Psoas muscle (tissue), 7 donors: ENCODE measurements at regions not wholly inside any gene's neighbourhood (a gene's known extent, or its start where the extent isn't known, plus 50 kb on each side); places are given as distances from the start of the nearest gene placed in this dataset.

Experiments
- ATAC-seq, 4 donors: fragments of 200-7000 bp; cut with Tn5 transposase; one replicate each; pipeline ENCODE4 v1.9.1; 2020; ENCODE audit warnings: moderate library complexity in 3 of 4, mild to moderate bottlenecking in 2 of 4
- DNase-seq, 2 donors: peaks; one replicate each; pipeline ENCODE4 v3.0.0-alpha.2; 2020
- H3K27ac ChIP-seq: fragments of 200-600 bp; one replicate; pipeline ENCODE4 v1.8.0; 2022
- H3K27me3 ChIP-seq, 3 donors: fragments of 200-600 bp in 1 of 3; one replicate each; pipeline versions ENCODE4 v1.6.1 to v1.8.0; 2013 to 2022; ENCODE audit warnings: low read length in 2 of 3, mild to moderate bottlenecking in 2 of 3, moderate library complexity in 1 of 3; ENCODE audit not compliant: insufficient read depth in 3 of 3
- H3K36me3 ChIP-seq, 2 donors: fragments of 200-600 bp in 1 of 2; one replicate each; pipeline versions ENCODE4 v1.6.1 to v1.8.0; 2013 to 2022; ENCODE audit warnings: low read depth in 1 of 2, mild to moderate bottlenecking in 1 of 2, moderate library complexity in 1 of 2; ENCODE audit not compliant: insufficient read depth in 1 of 2
- H3K4me1 ChIP-seq: fragments of 200-600 bp; one replicate; pipeline ENCODE4 v1.8.0; 2022
- H3K4me3 ChIP-seq: fragments of 200-600 bp; one replicate; pipeline ENCODE4 v1.8.0; 2022; ENCODE audit warnings: mild to moderate bottlenecking
- H3K9me3 ChIP-seq: fragments of 200-600 bp; one replicate; pipeline ENCODE4 v1.8.0; 2022
- WGBS, 3 donors: extraction: QIAGEN DNeasy Blood & Tissue Kit; methylation state at CpG; one replicate each; pipeline versions ENCODE4 v1.1.6 to v1.1.7; 2013; 5-methylcytosine and 5-hydroxymethylcytosine counted together
- intact Hi-C, 2 donors: fragments of 100-400 bp; cut with DNase I; formaldehyde crosslinking; loops; one replicate each; pipeline versions ENCODE4 v1.11.0 to v1.14.2; 2022
- TF ChIP-seq, protein P1 (sequence below): fragments of 200-600 bp; IDR thresholded peaks from one replicate; pipeline ENCODE4 v1.8.0; 2022; ENCODE audit warnings: antibody characterized with exemption
- donor health status: healthy with polysubstance abuse.
- donor health status: DM: no; HTN: no; CAD: no; lungs with moderate emphysema.
- donor health status: Bipolar disorder and iron deficiency.
- donor health status: healthy.
- donor health status: DM: yes; HTN: yes; CAD: no.
- donor health status: DM: no; HTN: no; CAD: no.
- donor health status: DM: yes; HTN: yes; CAD: no.

DNA sequence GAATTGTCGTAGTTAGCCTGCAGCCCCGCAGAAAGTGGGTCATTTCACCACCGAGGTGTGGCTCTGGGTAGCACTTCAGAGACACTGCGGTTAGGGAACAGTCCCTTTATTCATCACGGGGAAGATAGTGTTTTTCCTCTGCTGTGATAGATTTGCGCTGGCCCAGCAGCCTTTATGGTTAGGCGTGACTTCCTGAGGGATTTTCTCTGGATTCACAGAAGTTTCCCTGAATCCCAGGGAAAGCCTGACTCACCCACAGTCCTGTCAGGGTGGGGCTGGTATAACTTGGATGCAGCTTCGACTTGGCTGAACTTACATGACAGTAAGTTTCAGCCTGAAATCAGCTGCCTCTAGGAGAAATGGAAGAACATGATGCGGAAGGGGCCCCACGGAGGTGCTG is 196.3 kb upstream of the HHIP start:
- ATAC-seq (no peak), DNase-seq (peak; percentile 20 to 39)
- intact Hi-C loops: no loop called here
- WGBS, 3 donors: 36 to 54% (median 38%) methylated on average over 10 of the region's 10 CpGs
- Histone ChIP-seq H3K36me3 (no peaks in the 10 kb centered on the region), H3K4me3 (no peak overlapping the region), H3K9me3 (no peaks in the 10 kb centered on the region), H3K27me3 (no peaks in the 10 kb centered on the region), H3K27ac (no peak overlapping the region), H3K4me1 (no peaks in the 10 kb centered on the region)
- TF ChIP-seq, protein P1, sequence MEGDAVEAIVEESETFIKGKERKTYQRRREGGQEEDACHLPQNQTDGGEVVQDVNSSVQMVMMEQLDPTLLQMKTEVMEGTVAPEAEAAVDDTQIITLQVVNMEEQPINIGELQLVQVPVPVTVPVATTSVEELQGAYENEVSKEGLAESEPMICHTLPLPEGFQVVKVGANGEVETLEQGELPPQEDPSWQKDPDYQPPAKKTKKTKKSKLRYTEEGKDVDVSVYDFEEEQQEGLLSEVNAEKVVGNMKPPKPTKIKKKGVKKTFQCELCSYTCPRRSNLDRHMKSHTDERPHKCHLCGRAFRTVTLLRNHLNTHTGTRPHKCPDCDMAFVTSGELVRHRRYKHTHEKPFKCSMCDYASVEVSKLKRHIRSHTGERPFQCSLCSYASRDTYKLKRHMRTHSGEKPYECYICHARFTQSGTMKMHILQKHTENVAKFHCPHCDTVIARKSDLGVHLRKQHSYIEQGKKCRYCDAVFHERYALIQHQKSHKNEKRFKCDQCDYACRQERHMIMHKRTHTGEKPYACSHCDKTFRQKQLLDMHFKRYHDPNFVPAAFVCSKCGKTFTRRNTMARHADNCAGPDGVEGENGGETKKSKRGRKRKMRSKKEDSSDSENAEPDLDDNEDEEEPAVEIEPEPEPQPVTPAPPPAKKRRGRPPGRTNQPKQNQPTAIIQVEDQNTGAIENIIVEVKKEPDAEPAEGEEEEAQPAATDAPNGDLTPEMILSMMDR: no peak

DNA sequence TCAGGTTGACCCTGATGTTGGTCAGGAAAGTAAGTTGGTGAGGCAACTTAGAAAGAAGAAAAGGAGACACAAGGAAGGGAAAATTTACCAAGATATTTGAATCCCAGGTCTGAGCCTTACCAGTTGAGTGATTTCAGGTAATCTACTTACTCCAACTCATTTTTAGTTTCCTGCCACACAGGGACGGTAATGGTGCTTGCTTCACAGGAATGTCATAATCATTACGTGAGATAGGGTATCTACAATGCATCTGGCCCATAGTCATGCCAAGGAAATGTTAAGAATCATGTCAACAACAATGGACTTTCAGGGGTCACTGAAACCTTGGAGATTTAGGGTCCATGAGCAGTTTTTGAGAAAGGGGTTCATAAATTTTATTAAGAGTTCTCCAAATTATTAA is 195.4 kb upstream of the HHIP start:
- DNase-seq: no peak
- no peaks in the 10 kb centered on the region for H3K27me3 ChIP-seq
- ATAC-seq: no peak
- no peak overlapping the region for H3K4me3 ChIP-seq
- no peaks in the 10 kb centered on the region for H3K9me3 ChIP-seq
- no peak overlapping the region for H3K27ac ChIP-seq
- H3K36me3 ChIP-seq: no peaks in the 10 kb centered on the region
- WGBS, 3 donors: 85 to 89% (median 89%) methylated on average over 2 of the region's 2 CpGs
- TF ChIP-seq, protein P1: no peak
- intact Hi-C loops: no loop called here
- no peaks in the 10 kb centered on the region for H3K4me1 ChIP-seq

DNA sequence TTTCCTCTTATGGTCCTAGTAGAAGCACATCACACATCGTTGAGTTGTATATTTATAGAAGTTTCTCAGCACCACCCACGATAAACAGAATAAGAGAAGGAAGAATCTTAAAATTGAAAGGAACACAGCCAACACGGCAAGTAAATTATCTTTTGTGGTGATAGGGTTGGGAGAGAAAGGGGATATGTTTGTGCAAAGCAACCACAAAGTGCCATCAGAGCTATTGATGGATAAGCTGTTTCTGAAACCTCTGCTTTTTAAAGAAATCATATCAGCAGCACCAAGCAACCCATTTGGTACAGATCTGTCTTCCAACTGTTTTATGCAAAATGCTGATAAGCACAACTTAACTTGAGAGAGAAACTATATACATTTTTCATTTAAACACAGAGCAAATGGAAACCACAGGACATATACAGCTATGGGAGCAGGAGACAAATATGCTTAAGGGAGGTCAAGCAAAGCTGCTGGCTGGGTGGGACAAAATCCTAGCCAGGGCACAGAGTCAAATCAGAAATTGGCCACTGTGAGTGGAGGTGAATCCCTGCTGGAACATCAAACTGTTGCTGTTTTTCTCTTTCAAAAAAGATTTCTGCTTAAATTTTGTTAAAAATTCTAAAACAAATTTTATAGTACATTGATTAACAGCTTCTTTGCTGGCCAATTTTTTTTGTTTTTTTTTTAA is 194.0 kb upstream of the HHIP start:
- no peaks in the 10 kb centered on the region for H3K4me1 ChIP-seq
- no peak for DNase-seq
- H3K9me3 ChIP-seq: no peaks in the 10 kb centered on the region
- intact Hi-C loops: no loop called here
- H3K27me3 ChIP-seq: no peaks in the 10 kb centered on the region
- 59 to 78% (median 66%) methylated on average over 3 of the region's 3 CpGs for WGBS, 3 donors
- no peaks in the 10 kb centered on the region for H3K36me3 ChIP-seq
- ATAC-seq: no peak
- H3K27ac ChIP-seq: no peak overlapping the region
- TF ChIP-seq, protein P1: no peak
- no peak overlapping the region for H3K4me3 ChIP-seq

GRCh38 chr4:144456196-144456595 is 189.8 kb upstream of the HHIP start:
- ATAC-seq (no peak), DNase-seq (no peak)
- H3K27me3 ChIP-seq: no peaks in the 10 kb centered on the region
- WGBS, 3 donors: 50 to 61% (median 59%) methylated on average over 2 of the region's 2 CpGs
- intact Hi-C loops: no loop called here
- H3K4me1 ChIP-seq: no peaks in the 10 kb centered on the region
- no peaks in the 10 kb centered on the region for H3K9me3 ChIP-seq
- H3K27ac ChIP-seq: no peak overlapping the region
- H3K36me3 ChIP-seq: no peaks in the 10 kb centered on the region
- no peak overlapping the region for H3K4me3 ChIP-seq
- TF ChIP-seq, protein P1: no peak

DNA sequence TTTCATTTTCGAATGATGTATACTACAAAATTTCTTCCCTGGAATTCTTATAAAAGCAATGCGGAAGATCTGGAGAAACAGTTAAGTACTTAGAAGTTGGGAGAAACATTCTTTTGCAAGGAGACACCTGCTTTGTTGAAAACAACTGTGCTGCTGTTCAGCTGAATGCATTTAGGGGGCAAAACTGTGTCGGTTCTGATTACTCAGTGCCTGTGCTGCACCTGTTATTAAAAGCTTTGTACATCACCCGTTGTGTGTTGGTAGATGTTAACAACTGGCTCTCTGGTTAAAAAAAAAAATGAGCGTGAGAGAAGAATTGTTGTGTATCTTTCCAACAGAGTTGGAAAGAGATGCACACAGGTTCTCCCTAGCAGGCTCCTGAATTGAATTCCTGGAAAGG is 184.1 kb upstream of the HHIP start:
- 26 to 39% (median 33%) methylated on average over 5 of the region's 5 CpGs for WGBS, 3 donors
- no peak overlapping the region for H3K27ac ChIP-seq
- no peaks in the 10 kb centered on the region for H3K27me3 ChIP-seq
- no peaks in the 10 kb centered on the region for H3K36me3 ChIP-seq
- H3K4me3 ChIP-seq: no peak overlapping the region
- DNase-seq (no peak), ATAC-seq (no peak)
- TF ChIP-seq, protein P1: no peak
- H3K4me1 ChIP-seq: no peaks in the 10 kb centered on the region
- intact Hi-C loops: no loop called here
- H3K9me3 ChIP-seq: no peaks in the 10 kb centered on the region
